ENCODE measurements at regions not wholly inside any gene's neighbourhood (a gene's known extent, or its start where the extent isn't known, plus 50 kb on each side); places are given as distances from the start of the nearest gene placed in this dataset.

GRCh38 chr9:129476821-129477611 is 143.9 kb downstream of the C9orf50 start:
- peaks cover 11% of the 10 kb centered on the region for H3K4me1 ChIP-seq (ENCODE audit: low read depth, poor library complexity, severe bottlenecking)
- H3K4me3 ChIP-seq (IDR thresholded peaks at IDR 0.05; ENCODE audit: insufficient read depth, low read depth, low read length), result no peak overlapping the region
- no peaks in the 10 kb centered on the region for H3K36me3 ChIP-seq (ENCODE audit: insufficient read depth)
- H4K20me1 ChIP-seq (ENCODE audit: insufficient read depth), result no peaks in the 10 kb centered on the region
- no peak for TF ChIP-seq CTCF (conservative IDR thresholded peaks at IDR 0.05; ENCODE audit: low read depth, low read length)
- H3K9ac ChIP-seq, result no peak overlapping the region
- no peak overlapping the region for H2AFZ ChIP-seq (ENCODE audit: low read depth)
- no peaks in the 10 kb centered on the region for H3K27me3 ChIP-seq (ENCODE audit: insufficient read depth, low read depth)
- H3K79me2 ChIP-seq (ENCODE audit: insufficient read depth, low read depth), result no peaks in the 10 kb centered on the region
- H3K27ac ChIP-seq, result no peak overlapping the region
- no peak overlapping the region for H3K4me2 ChIP-seq

GRCh38 chr9:129474740-129475404 is 146.0 kb downstream of the C9orf50 start:
- peaks cover 10% of the 10 kb centered on the region for H3K4me1 ChIP-seq (ENCODE audit: low read depth, poor library complexity, severe bottlenecking)
- no peaks in the 10 kb centered on the region for H3K36me3 ChIP-seq (ENCODE audit: insufficient read depth)
- H3K27me3 ChIP-seq (ENCODE audit: insufficient read depth, low read depth), result no peaks in the 10 kb centered on the region
- no peak overlapping the region for H3K27ac ChIP-seq
- no peaks in the 10 kb centered on the region for H3K79me2 ChIP-seq (ENCODE audit: insufficient read depth, low read depth)
- H2AFZ ChIP-seq (ENCODE audit: low read depth), result no peak overlapping the region
- no peak overlapping the region for H3K4me3 ChIP-seq (IDR thresholded peaks at IDR 0.05; ENCODE audit: insufficient read depth, low read depth, low read length)
- no peaks in the 10 kb centered on the region for H4K20me1 ChIP-seq (ENCODE audit: insufficient read depth)
- no peak overlapping the region for H3K9ac ChIP-seq
- no peak for TF ChIP-seq CTCF (conservative IDR thresholded peaks at IDR 0.05; ENCODE audit: low read depth, low read length)
- no peak overlapping the region for H3K4me2 ChIP-seq

- Histone ChIP-seq H3K27me3 (ENCODE audit: insufficient read depth, low read depth) (no peaks in the 10 kb centered on the region), H3K27ac (no peak overlapping the region), H3K9ac (no peak overlapping the region), H3K36me3 (ENCODE audit: insufficient read depth) (no peaks in the 10 kb centered on the region), H3K79me2 (ENCODE audit: insufficient read depth, low read depth) (no peaks in the 10 kb centered on the region), H2AFZ (ENCODE audit: low read depth) (no peak overlapping the region), H3K4me3 (IDR thresholded peaks at IDR 0.05; ENCODE audit: insufficient read depth, low read depth, low read length) (no peak overlapping the region), H3K4me2 (no peak overlapping the region), H4K20me1 (ENCODE audit: insufficient read depth) (no peaks in the 10 kb centered on the region), H3K4me1 (ENCODE audit: low read depth, poor library complexity, severe bottlenecking) (peaks cover 10% of the 10 kb centered on the region)
- TF ChIP-seq CTCF (conservative IDR thresholded peaks at IDR 0.05; ENCODE audit: low read depth, low read length), result no peak
These were observed 147.2 kb downstream of the C9orf50 start for GRCh38 chr9:129473523-129474244.

GRCh38 chr9:129472651-129473102 is 148.2 kb downstream of the C9orf50 start:
- TF ChIP-seq CTCF (conservative IDR thresholded peaks at IDR 0.05; ENCODE audit: low read depth, low read length), result no peak
- Histone ChIP-seq H2AFZ (ENCODE audit: low read depth) (no peak overlapping the region), H3K4me3 (IDR thresholded peaks at IDR 0.05; ENCODE audit: insufficient read depth, low read depth, low read length) (no peak overlapping the region), H3K36me3 (ENCODE audit: insufficient read depth) (no peaks in the 10 kb centered on the region), H3K9ac (no peak overlapping the region), H3K4me2 (no peak overlapping the region), H3K27ac (no peak overlapping the region), H4K20me1 (ENCODE audit: insufficient read depth) (no peaks in the 10 kb centered on the region), H3K4me1 (ENCODE audit: low read depth, poor library complexity, severe bottlenecking) (peaks cover 10% of the 10 kb centered on the region), H3K27me3 (ENCODE audit: insufficient read depth, low read depth) (no peaks in the 10 kb centered on the region), H3K79me2 (ENCODE audit: insufficient read depth, low read depth) (no peaks in the 10 kb centered on the region)
